GM12878 (cell line): ENCODE measurements at regions not wholly inside any gene's neighbourhood (a gene's known extent, or its start where the extent isn't known, plus 50 kb on each side); places are given as distances from the start of the nearest gene placed in this dataset.

Experiments
- ATAC-seq: fragments of 200-7000 bp; cut with Tn5 transposase; 3 replicates; pipeline ENCODE4 v1.9.1; 2020; ENCODE audit warnings: mild to moderate bottlenecking, moderate library complexity
- BruUV-seq: library from RNA; stranded (reverse); fragments of 400-500 nt; replicated peaks from 2 replicates; lab custom pipeline; 2021; lab: Mats Ljungman, UMichigan
- CTCF ChIA-PET: fragments of 300-600 bp; sonication (Branson Sonifier 250); formaldehyde crosslinking; extraction: SDS; loops from one replicate; lab custom pipeline; 2021; ENCODE audit warnings: inconsistent platforms; lab: Yijun Ruan, JAX
- POLR2A ChIA-PET: fragments of 350-600 bp; formaldehyde crosslinking; extraction: SDS; loops from one replicate; lab custom pipeline; 2021; ENCODE audit warnings: inconsistent platforms; lab: Charles Lee
- RAD21 ChIA-PET: fragments of 300-600 bp; sonication (Branson Sonifier 250); formaldehyde crosslinking; loops from one replicate; lab custom pipeline; 2023; ENCODE audit warnings: antibody characterized with exemption; ENCODE audit not compliant: unreplicated experiment; lab: Charles Lee
- SMC1A ChIA-PET: fragments of 300-600 bp; sonication (Branson Sonifier 250); formaldehyde crosslinking; loops from one replicate; lab custom pipeline; 2023; ENCODE audit not compliant: unreplicated experiment, uncharacterized antibody; lab: Charles Lee
- DNase-seq: peaks from one replicate; pipeline ENCODE4 v3.0.0-alpha.2; 2011; ENCODE audit warnings: low read depth, low spot score
- FAIRE-seq: peaks from 3 replicates; lab custom pipeline; 2011; peaks lifted over from hg19 to GRCh38; lab: Jason Lieb, UNC
- H2AFZ ChIP-seq: 2 replicates; pipeline ENCODE4 v1.6.0; 2011; ENCODE audit warnings: low read depth, low read length, control low read depth; ENCODE audit not compliant: control insufficient read depth
- H3K27ac ChIP-seq: 2 replicates; pipeline ENCODE4 v1.5.1; 2011; ENCODE audit warnings: control low read depth; ENCODE audit not compliant: control insufficient read depth, insufficient read depth
- H3K27me3 ChIP-seq, 2 experiments: replicated peaks in 1 of 2; 2 replicates each; pipeline versions ENCODE4 v1.6.0 to v1.6.1; 2011; ENCODE audit warnings: low read length in 1 of 2; ENCODE audit not compliant: control insufficient read depth in 2 of 2, insufficient read depth in 2 of 2
- H3K36me3 ChIP-seq, 2 experiments: 2 replicates each; pipeline ENCODE4 v1.5.1; 2011; ENCODE audit warnings: low read length in 1 of 2; ENCODE audit not compliant: control insufficient read depth in 2 of 2, insufficient read depth in 2 of 2
- H3K4me1 ChIP-seq: 2 replicates; pipeline ENCODE4 v1.6.1; 2011; ENCODE audit warnings: mild to moderate bottlenecking, low read length, moderate library complexity, mixed read lengths; ENCODE audit not compliant: control insufficient read depth, insufficient read depth
- H3K4me2 ChIP-seq: 2 replicates; pipeline ENCODE4 v1.6.0; 2011; ENCODE audit warnings: control low read depth; ENCODE audit not compliant: control insufficient read depth, insufficient read depth
- H3K4me3 ChIP-seq: fragments of 200-600 bp; sonication (generic); 2 replicates; pipeline ENCODE4 v1.5.1; 2016
- H3K79me2 ChIP-seq: 2 replicates; pipeline ENCODE4 v1.6.0; 2011; ENCODE audit warnings: low read length; ENCODE audit not compliant: control insufficient read depth, insufficient read depth
- H3K9ac ChIP-seq: 2 replicates; pipeline ENCODE4 v1.8.0; 2011; ENCODE audit warnings: low read length, control low read depth, mixed read lengths; ENCODE audit not compliant: control insufficient read depth, insufficient read depth
- H3K9me3 ChIP-seq: replicated peaks from 3 replicates; pipeline ENCODE4 v1.5.1; 2011; ENCODE audit warnings: mild to moderate bottlenecking, low read length; ENCODE audit not compliant: control insufficient read depth, insufficient read depth
- H4K20me1 ChIP-seq: 2 replicates; pipeline ENCODE4 v1.6.0; 2011; ENCODE audit not compliant: control insufficient read depth, insufficient read depth
- DPF2 ChIP-seq: fragments of 450-650 bp; IDR thresholded peaks from 2 replicates; pipeline ENCODE4 v1.6.1; 2017; ENCODE audit warnings: mild to moderate bottlenecking
- IKZF1 ChIP-seq: fragments of 450-650 bp; conservative IDR thresholded peaks from 2 replicates; pipeline ENCODE4 v1.6.1; 2017; ENCODE audit warnings: antibody characterized with exemption, mild to moderate bottlenecking
- NRF1 ChIP-seq: conservative IDR thresholded peaks from 2 replicates; pipeline ENCODE4 v1.6.1; 2011; ENCODE audit warnings: mild to moderate bottlenecking, low read depth, low read length, improper control_type of control experiment
- POLR2AphosphoS5 ChIP-seq: IDR thresholded peaks from 2 replicates; pipeline ENCODE4 v1.6.1; 2011; ENCODE audit warnings: mild to moderate bottlenecking, low read length, inconsistent platforms
- RCOR1 ChIP-seq: conservative IDR thresholded peaks from 2 replicates; pipeline ENCODE4 v1.6.1; 2012; ENCODE audit warnings: low read depth, low read length, improper control_type of control experiment
- SMAD1 ChIP-seq: fragments of 450-650 bp; IDR thresholded peaks from 2 replicates; pipeline ENCODE4 v1.6.1; 2018; ENCODE audit warnings: mild to moderate bottlenecking, low read depth; ENCODE audit not compliant: partially characterized antibody
- TAF1 ChIP-seq: IDR thresholded peaks from 2 replicates; pipeline ENCODE4 v1.6.1; 2011; ENCODE audit warnings: mild to moderate bottlenecking, low read depth, low read length, borderline replicate concordance
- USF2 ChIP-seq: IDR thresholded peaks from 2 replicates; pipeline ENCODE4 v1.6.1; 2011; ENCODE audit warnings: low read depth, low read length, improper control_type of control experiment, borderline replicate concordance
- WGBS: methylation state at CpG from one replicate; pipeline ENCODE4 v1.1.6; 2016; ENCODE audit warnings: low lambda C conversion rate; ENCODE audit not compliant: insufficient replicate concordance, insufficient coverage; ENCODE audit errors: missing lambda C conversion rate; 5-methylcytosine and 5-hydroxymethylcytosine counted together
- in situ Hi-C: fragments of 300-500 bp; cut with MboI; formaldehyde crosslinking; loops from 9 replicates; pipeline ENCODE4 v1.14.3; 2018; ENCODE audit warnings: mixed read lengths
- intact Hi-C: fragments of 100-400 bp; cut with micrococcal nuclease; formaldehyde crosslinking; loops from one replicate; pipeline ENCODE4 v1.14.2; 2022; ENCODE audit not compliant: unreplicated experiment
- TF ChIP-seq, protein P1 (sequence below): fragments of 450-650 bp; IDR thresholded peaks from 2 replicates; pipeline ENCODE4 v1.6.1; 2018; ENCODE audit warnings: borderline replicate concordance, mild to moderate bottlenecking; ENCODE audit not compliant: partially characterized antibody
- TF ChIP-seq, protein P2 (sequence below): fragments of 450-650 bp; conservative IDR thresholded peaks from 2 replicates; pipeline ENCODE4 v1.6.1; 2017; ENCODE audit warnings: mild to moderate bottlenecking, moderate library complexity

- ChIA-PET RAD21 (no interaction called here), SMC1A (interaction anchor here (2.2 kb wide), 1 partner anchor 10 kb away, joined by 7 read pairs; no protein-coding TSS in a partner anchor)
Measured at GRCh38 chr6:81881660-81882059, 129.2 kb upstream of the TENT5A start.

More at GRCh38 chr6:81881660-81882059, 129.2 kb upstream of the TENT5A start:
- Histone ChIP-seq H3K36me3 (no peaks in the 10 kb centered on the region), H3K27ac (no peak overlapping the region), H3K9me3 (no peaks in the 10 kb centered on the region), H3K9ac (no peak overlapping the region), H4K20me1 (no peaks in the 10 kb centered on the region), H3K4me2 (no peak overlapping the region), H2AFZ (no peak overlapping the region), H3K4me1 (no peaks in the 10 kb centered on the region), H3K79me2 (no peaks in the 10 kb centered on the region), H3K4me3 (no peak overlapping the region), H3K27me3 (no peaks in the 10 kb centered on the region)
- 4% methylated on average over 4 of the region's 4 CpGs for WGBS
- ChIA-PET POLR2A (interaction anchor here (0.6 kb wide), 1 partner anchor 14 kb away, joined by 4 read pairs; no protein-coding TSS in a partner anchor), CTCF (interaction anchor here (0.7 to 1.6 kb wide), 2 partner anchors 12 to 142 kb away, joined by 3 to 4 read pairs; no protein-coding TSS in a partner anchor)
- FAIRE-seq (no peak), ATAC-seq (no peak), DNase-seq (no peak)
- TF ChIP-seq, protein P1, sequence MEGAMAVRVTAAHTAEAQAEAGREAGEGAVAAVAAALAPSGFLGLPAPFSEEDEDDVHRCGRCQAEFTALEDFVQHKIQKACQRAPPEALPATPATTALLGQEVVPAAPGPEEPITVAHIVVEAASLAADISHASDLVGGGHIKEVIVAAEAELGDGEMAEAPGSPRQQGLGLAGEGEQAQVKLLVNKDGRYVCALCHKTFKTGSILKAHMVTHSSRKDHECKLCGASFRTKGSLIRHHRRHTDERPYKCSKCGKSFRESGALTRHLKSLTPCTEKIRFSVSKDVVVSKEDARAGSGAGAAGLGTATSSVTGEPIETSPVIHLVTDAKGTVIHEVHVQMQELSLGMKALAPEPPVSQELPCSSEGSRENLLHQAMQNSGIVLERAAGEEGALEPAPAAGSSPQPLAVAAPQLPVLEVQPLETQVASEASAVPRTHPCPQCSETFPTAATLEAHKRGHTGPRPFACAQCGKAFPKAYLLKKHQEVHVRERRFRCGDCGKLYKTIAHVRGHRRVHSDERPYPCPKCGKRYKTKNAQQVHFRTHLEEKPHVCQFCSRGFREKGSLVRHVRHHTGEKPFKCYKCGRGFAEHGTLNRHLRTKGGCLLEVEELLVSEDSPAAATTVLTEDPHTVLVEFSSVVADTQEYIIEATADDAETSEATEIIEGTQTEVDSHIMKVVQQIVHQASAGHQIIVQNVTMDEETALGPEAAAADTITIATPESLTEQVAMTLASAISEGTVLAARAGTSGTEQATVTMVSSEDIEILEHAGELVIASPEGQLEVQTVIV = no peak
- no peak for TF ChIP-seq SMAD1
- no peak for TF ChIP-seq USF2
- no peak for TF ChIP-seq DPF2
- TF ChIP-seq NRF1 = no peak
- no peak for TF ChIP-seq IKZF1
- no peak for TF ChIP-seq RCOR1
- TF ChIP-seq TAF1 = no peak
- TF ChIP-seq POLR2AphosphoS5 = no peak
- TF ChIP-seq, protein P2, sequence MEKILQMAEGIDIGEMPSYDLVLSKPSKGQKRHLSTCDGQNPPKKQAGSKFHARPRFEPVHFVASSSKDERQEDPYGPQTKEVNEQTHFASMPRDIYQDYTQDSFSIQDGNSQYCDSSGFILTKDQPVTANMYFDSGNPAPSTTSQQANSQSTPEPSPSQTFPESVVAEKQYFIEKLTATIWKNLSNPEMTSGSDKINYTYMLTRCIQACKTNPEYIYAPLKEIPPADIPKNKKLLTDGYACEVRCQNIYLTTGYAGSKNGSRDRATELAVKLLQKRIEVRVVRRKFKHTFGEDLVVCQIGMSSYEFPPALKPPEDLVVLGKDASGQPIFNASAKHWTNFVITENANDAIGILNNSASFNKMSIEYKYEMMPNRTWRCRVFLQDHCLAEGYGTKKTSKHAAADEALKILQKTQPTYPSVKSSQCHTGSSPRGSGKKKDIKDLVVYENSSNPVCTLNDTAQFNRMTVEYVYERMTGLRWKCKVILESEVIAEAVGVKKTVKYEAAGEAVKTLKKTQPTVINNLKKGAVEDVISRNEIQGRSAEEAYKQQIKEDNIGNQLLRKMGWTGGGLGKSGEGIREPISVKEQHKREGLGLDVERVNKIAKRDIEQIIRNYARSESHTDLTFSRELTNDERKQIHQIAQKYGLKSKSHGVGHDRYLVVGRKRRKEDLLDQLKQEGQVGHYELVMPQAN = no peak
- intact Hi-C loops = no loop called here
- BruUV-seq = no TSS peak
- in situ Hi-C loops = no loop called here
